ENCODE measurements at regions not wholly inside any gene's neighbourhood (a gene's known extent, or its start where the extent isn't known, plus 50 kb on each side); places are given as distances from the start of the nearest gene placed in this dataset.

GRCh38 chr10:108836362-108836761, 1086.9 kb downstream of the XPNPEP1 start:
- no peaks in the 10 kb centered on the region for H3K27me3 ChIP-seq (ENCODE audit: control insufficient read depth, insufficient read depth, low read length)
- no peak overlapping the region for H3K4me3 ChIP-seq (ENCODE audit: low read depth, low read length)
- H3K9ac ChIP-seq (ENCODE audit: low read depth, low read length) = no peak overlapping the region
- no peak overlapping the region for H3K27ac ChIP-seq (ENCODE audit: low read depth, low read length)
- peaks cover 4% of the 10 kb centered on the region; the same call in 1 of the 2 replicates for H3K4me1 ChIP-seq (ENCODE audit: control insufficient read depth, insufficient read depth, low read length)
- no peaks in the 10 kb centered on the region for H3K9me3 ChIP-seq (ENCODE audit: control insufficient read depth, insufficient read depth, low read length)
- H3K36me3 ChIP-seq (ENCODE audit: control insufficient read depth, insufficient read depth, low read length) = no peaks in the 10 kb centered on the region

- H3K36me3 ChIP-seq (ENCODE audit: control insufficient read depth, insufficient read depth, low read length) = no peaks in the 10 kb centered on the region
- H3K9ac ChIP-seq (ENCODE audit: low read depth, low read length) = no peak overlapping the region
- no peak overlapping the region for H3K27ac ChIP-seq (ENCODE audit: low read depth, low read length)
- H3K4me1 ChIP-seq (ENCODE audit: control insufficient read depth, insufficient read depth, low read length) = 0 out of 2 replicates have a peak, but pooled peaks cover 3% of the 10 kb centered on the region
- H3K9me3 ChIP-seq (ENCODE audit: control insufficient read depth, insufficient read depth, low read length) = no peaks in the 10 kb centered on the region
- no peaks in the 10 kb centered on the region for H3K27me3 ChIP-seq (ENCODE audit: control insufficient read depth, insufficient read depth, low read length)
- H3K4me3 ChIP-seq (ENCODE audit: low read depth, low read length) = no peak overlapping the region
These were observed 1101.3 kb downstream of the XPNPEP1 start for GRCh38 chr10:108822026-108822425.

- no peaks in the 10 kb centered on the region for H3K36me3 ChIP-seq (ENCODE audit: control insufficient read depth, insufficient read depth, low read length)
- no peak overlapping the region for H3K4me3 ChIP-seq (ENCODE audit: low read depth, low read length)
- no peaks in the 10 kb centered on the region for H3K9me3 ChIP-seq (ENCODE audit: control insufficient read depth, insufficient read depth, low read length)
- no peak overlapping the region for H3K27ac ChIP-seq (ENCODE audit: low read depth, low read length)
- no peak overlapping the region for H3K9ac ChIP-seq (ENCODE audit: low read depth, low read length)
- H3K27me3 ChIP-seq (ENCODE audit: control insufficient read depth, insufficient read depth, low read length) = no peaks in the 10 kb centered on the region
- H3K4me1 ChIP-seq (ENCODE audit: control insufficient read depth, insufficient read depth, low read length) = no peaks in the 10 kb centered on the region
These were observed 1104.0 kb downstream of the XPNPEP1 start for GRCh38 chr10:108819302-108819701.

GRCh38 chr10:108817584-108817983, 1105.7 kb downstream of the XPNPEP1 start:
- Histone ChIP-seq H3K4me3 (ENCODE audit: low read depth, low read length) (no peak overlapping the region), H3K36me3 (ENCODE audit: control insufficient read depth, insufficient read depth, low read length) (no peaks in the 10 kb centered on the region), H3K27ac (ENCODE audit: low read depth, low read length) (no peak overlapping the region), H3K9ac (ENCODE audit: low read depth, low read length) (no peak overlapping the region), H3K9me3 (ENCODE audit: control insufficient read depth, insufficient read depth, low read length) (no peaks in the 10 kb centered on the region), H3K27me3 (ENCODE audit: control insufficient read depth, insufficient read depth, low read length) (no peaks in the 10 kb centered on the region), H3K4me1 (ENCODE audit: control insufficient read depth, insufficient read depth, low read length) (no peaks in the 10 kb centered on the region)

GRCh38 chr10:108817135-108817534, 1106.2 kb downstream of the XPNPEP1 start:
- H3K9me3 ChIP-seq (ENCODE audit: control insufficient read depth, insufficient read depth, low read length) = no peaks in the 10 kb centered on the region

GRCh38 chr10:108812906-108813305, 1110.4 kb downstream of the XPNPEP1 start:
- H3K27ac ChIP-seq (ENCODE audit: low read depth, low read length) = no peak overlapping the region
- no peaks in the 10 kb centered on the region for H3K36me3 ChIP-seq (ENCODE audit: control insufficient read depth, insufficient read depth, low read length)
- no peaks in the 10 kb centered on the region for H3K9me3 ChIP-seq (ENCODE audit: control insufficient read depth, insufficient read depth, low read length)
- H3K4me3 ChIP-seq (ENCODE audit: low read depth, low read length) = no peak overlapping the region
- H3K27me3 ChIP-seq (ENCODE audit: control insufficient read depth, insufficient read depth, low read length) = no peaks in the 10 kb centered on the region
- H3K9ac ChIP-seq (ENCODE audit: low read depth, low read length) = no peak overlapping the region
- H3K4me1 ChIP-seq (ENCODE audit: control insufficient read depth, insufficient read depth, low read length) = no peaks in the 10 kb centered on the region

More at GRCh38 chr10:108817135-108817534, 1106.2 kb downstream of the XPNPEP1 start:
- Histone ChIP-seq H3K27me3 (ENCODE audit: control insufficient read depth, insufficient read depth, low read length) (no peaks in the 10 kb centered on the region), H3K36me3 (ENCODE audit: control insufficient read depth, insufficient read depth, low read length) (no peaks in the 10 kb centered on the region), H3K4me3 (ENCODE audit: low read depth, low read length) (no peak overlapping the region), H3K4me1 (ENCODE audit: control insufficient read depth, insufficient read depth, low read length) (no peaks in the 10 kb centered on the region), H3K9ac (ENCODE audit: low read depth, low read length) (no peak overlapping the region), H3K27ac (ENCODE audit: low read depth, low read length) (no peak overlapping the region)

GRCh38 chr10:108812296-108812695, 1111.0 kb downstream of the XPNPEP1 start:
- Histone ChIP-seq H3K9ac (ENCODE audit: low read depth, low read length) (no peak overlapping the region), H3K36me3 (ENCODE audit: control insufficient read depth, insufficient read depth, low read length) (no peaks in the 10 kb centered on the region), H3K4me3 (ENCODE audit: low read depth, low read length) (no peak overlapping the region), H3K27ac (ENCODE audit: low read depth, low read length) (no peak overlapping the region), H3K4me1 (ENCODE audit: control insufficient read depth, insufficient read depth, low read length) (no peaks in the 10 kb centered on the region), H3K9me3 (ENCODE audit: control insufficient read depth, insufficient read depth, low read length) (no peaks in the 10 kb centered on the region), H3K27me3 (ENCODE audit: control insufficient read depth, insufficient read depth, low read length) (no peaks in the 10 kb centered on the region)

- H3K4me1 ChIP-seq (ENCODE audit: control insufficient read depth, insufficient read depth, low read length) = no peaks in the 10 kb centered on the region
- no peaks in the 10 kb centered on the region for H3K9me3 ChIP-seq (ENCODE audit: control insufficient read depth, insufficient read depth, low read length)
These were observed 1115.1 kb downstream of the XPNPEP1 start for GRCh38 chr10:108808228-108808627.

GRCh38 chr10:108801775-108802517, 1121.4 kb downstream of the XPNPEP1 start:
- H3K27ac ChIP-seq (ENCODE audit: low read depth, low read length) = no peak overlapping the region

More at GRCh38 chr10:108808228-108808627, 1115.1 kb downstream of the XPNPEP1 start:
- Histone ChIP-seq H3K27me3 (ENCODE audit: control insufficient read depth, insufficient read depth, low read length) (no peaks in the 10 kb centered on the region), H3K9ac (ENCODE audit: low read depth, low read length) (no peak overlapping the region), H3K4me3 (ENCODE audit: low read depth, low read length) (no peak overlapping the region), H3K36me3 (ENCODE audit: control insufficient read depth, insufficient read depth, low read length) (no peaks in the 10 kb centered on the region), H3K27ac (ENCODE audit: low read depth, low read length) (no peak overlapping the region)

GRCh38 chr10:108801220-108801619, 1122.1 kb downstream of the XPNPEP1 start:
- Histone ChIP-seq H3K4me3 (ENCODE audit: low read depth, low read length) (no peak overlapping the region), H3K27ac (ENCODE audit: low read depth, low read length) (no peak overlapping the region), H3K4me1 (ENCODE audit: control insufficient read depth, insufficient read depth, low read length) (no peaks in the 10 kb centered on the region), H3K36me3 (ENCODE audit: control insufficient read depth, insufficient read depth, low read length) (no peaks in the 10 kb centered on the region), H3K9me3 (ENCODE audit: control insufficient read depth, insufficient read depth, low read length) (no peaks in the 10 kb centered on the region), H3K27me3 (ENCODE audit: control insufficient read depth, insufficient read depth, low read length) (no peaks in the 10 kb centered on the region), H3K9ac (ENCODE audit: low read depth, low read length) (no peak overlapping the region)

More at GRCh38 chr10:108801775-108802517, 1121.4 kb downstream of the XPNPEP1 start:
- no peaks in the 10 kb centered on the region for H3K27me3 ChIP-seq (ENCODE audit: control insufficient read depth, insufficient read depth, low read length)
- no peak overlapping the region for H3K9ac ChIP-seq (ENCODE audit: low read depth, low read length)
- no peaks in the 10 kb centered on the region for H3K36me3 ChIP-seq (ENCODE audit: control insufficient read depth, insufficient read depth, low read length)
- no peaks in the 10 kb centered on the region for H3K9me3 ChIP-seq (ENCODE audit: control insufficient read depth, insufficient read depth, low read length)
- H3K4me1 ChIP-seq (ENCODE audit: control insufficient read depth, insufficient read depth, low read length) = no peaks in the 10 kb centered on the region
- no peak overlapping the region for H3K4me3 ChIP-seq (ENCODE audit: low read depth, low read length)

GRCh38 chr10:108797573-108797972, 1125.7 kb downstream of the XPNPEP1 start:
- Histone ChIP-seq H3K9ac (ENCODE audit: low read depth, low read length) (no peak overlapping the region), H3K36me3 (ENCODE audit: control insufficient read depth, insufficient read depth, low read length) (no peaks in the 10 kb centered on the region), H3K27me3 (ENCODE audit: control insufficient read depth, insufficient read depth, low read length) (no peaks in the 10 kb centered on the region), H3K4me1 (ENCODE audit: control insufficient read depth, insufficient read depth, low read length) (no peaks in the 10 kb centered on the region), H3K9me3 (ENCODE audit: control insufficient read depth, insufficient read depth, low read length) (peaks cover 2% of the 10 kb centered on the region; the same call in 1 of the 2 replicates), H3K4me3 (ENCODE audit: low read depth, low read length) (no peak overlapping the region), H3K27ac (ENCODE audit: low read depth, low read length) (no peak overlapping the region)

All from HUES48 (cell line).